ENCODE measurements at regions not wholly inside any gene's neighbourhood (a gene's known extent, or its start where the extent isn't known, plus 50 kb on each side); places are given as distances from the start of the nearest gene placed in this dataset.
"Not testable (repeated sequence)": the region's sequence is repeated elsewhere in the genome, so short reads cannot be mapped to it uniquely, and the experiment has no call there.

DNA sequence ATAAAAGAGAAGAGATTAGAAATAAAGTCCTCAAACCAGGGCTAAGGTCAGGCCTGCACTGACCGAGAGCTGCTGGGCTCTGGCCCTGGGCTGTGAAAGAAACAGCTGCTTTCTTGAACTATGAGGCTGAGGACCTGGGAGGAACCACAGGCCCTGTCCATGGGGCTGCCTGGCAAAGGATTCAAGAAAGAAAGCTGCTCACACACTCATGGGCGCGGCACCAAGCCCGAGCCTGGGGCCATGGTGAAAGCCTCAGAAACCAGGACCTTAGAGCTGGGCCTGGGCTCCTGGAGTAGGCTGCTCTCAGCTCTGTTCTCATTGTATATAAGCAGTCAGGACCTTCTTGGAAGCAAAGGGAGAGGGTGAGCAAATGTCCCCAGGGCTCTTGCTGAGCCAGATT is 601.9 kb downstream of the RPIA start:
- TF ChIP-seq, protein P1, sequence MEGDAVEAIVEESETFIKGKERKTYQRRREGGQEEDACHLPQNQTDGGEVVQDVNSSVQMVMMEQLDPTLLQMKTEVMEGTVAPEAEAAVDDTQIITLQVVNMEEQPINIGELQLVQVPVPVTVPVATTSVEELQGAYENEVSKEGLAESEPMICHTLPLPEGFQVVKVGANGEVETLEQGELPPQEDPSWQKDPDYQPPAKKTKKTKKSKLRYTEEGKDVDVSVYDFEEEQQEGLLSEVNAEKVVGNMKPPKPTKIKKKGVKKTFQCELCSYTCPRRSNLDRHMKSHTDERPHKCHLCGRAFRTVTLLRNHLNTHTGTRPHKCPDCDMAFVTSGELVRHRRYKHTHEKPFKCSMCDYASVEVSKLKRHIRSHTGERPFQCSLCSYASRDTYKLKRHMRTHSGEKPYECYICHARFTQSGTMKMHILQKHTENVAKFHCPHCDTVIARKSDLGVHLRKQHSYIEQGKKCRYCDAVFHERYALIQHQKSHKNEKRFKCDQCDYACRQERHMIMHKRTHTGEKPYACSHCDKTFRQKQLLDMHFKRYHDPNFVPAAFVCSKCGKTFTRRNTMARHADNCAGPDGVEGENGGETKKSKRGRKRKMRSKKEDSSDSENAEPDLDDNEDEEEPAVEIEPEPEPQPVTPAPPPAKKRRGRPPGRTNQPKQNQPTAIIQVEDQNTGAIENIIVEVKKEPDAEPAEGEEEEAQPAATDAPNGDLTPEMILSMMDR (IDR thresholded peaks at IDR 0.05) = not testable (repeated sequence)
- TF ChIP-seq POLR2A (IDR thresholded peaks at IDR 0.05) = not testable (repeated sequence)
